Gastroesophageal sphincter (tissue), 4 donors: ENCODE measurements at regions not wholly inside any gene's neighbourhood (a gene's known extent, or its start where the extent isn't known, plus 50 kb on each side); places are given as distances from the start of the nearest gene placed in this dataset.
"Not testable (repeated sequence)": the region's sequence is repeated elsewhere in the genome, so short reads cannot be mapped to it uniquely, and the experiment has no call there.

Experiments used
- ATAC-seq: fragments of 150-250 bp; one replicate; pipeline ENCODE4 v1.9.1; 2016; ENCODE audit warnings: mild to moderate bottlenecking, moderate library complexity
- H3K27ac ChIP-seq, 4 donors: fragments of 200-600 bp; sonication (generic) in 3 of 4; 1 replicate in 3 of 4; 2 replicates in 1 of 4; pipeline ENCODE4 v1.5.1; 2016 to 2019
- H3K27me3 ChIP-seq: fragments of 200-600 bp; sonication (generic); one replicate; pipeline ENCODE4 v1.5.1; 2019
- H3K36me3 ChIP-seq, 2 donors: fragments of 200-600 bp; sonication (generic); one replicate each; pipeline ENCODE4 v1.5.1; 2019; ENCODE audit warnings: control low read depth in 1 of 2
- H3K4me1 ChIP-seq, 3 donors: fragments of 200-600 bp; sonication (generic); 1 replicate in 2 of 3; 2 replicates in 1 of 3; pipeline ENCODE4 v1.5.1; 2016 to 2019; ENCODE audit warnings: control low read depth in 2 of 3
- H3K4me3 ChIP-seq, 2 donors: fragments of 200-600 bp; sonication (generic); one replicate each; pipeline ENCODE4 v1.5.1; 2019; ENCODE audit warnings: mild to moderate bottlenecking in 1 of 2, moderate library complexity in 1 of 2
- H3K9me3 ChIP-seq, 3 donors: fragments of 200-600 bp; sonication (generic); one replicate each; pipeline ENCODE4 v1.5.1; 2017 to 2019; ENCODE audit warnings: control low read depth in 2 of 3
- EP300 ChIP-seq: sonication (generic); formaldehyde crosslinking; IDR thresholded peaks from one replicate; pipeline ENCODE4 v1.6.1; 2017; ENCODE audit warnings: antibody characterized with exemption, mild to moderate bottlenecking
- POLR2A ChIP-seq, 2 donors: fragments of 450-650 bp; IDR thresholded peaks; one replicate each; pipeline ENCODE4 v1.6.1; 2017; ENCODE audit warnings: antibody characterized with exemption in 2 of 2, mild to moderate bottlenecking in 2 of 2, moderate library complexity in 1 of 2
- POLR2AphosphoS5 ChIP-seq: sonication (generic); formaldehyde crosslinking; IDR thresholded peaks from one replicate; pipeline ENCODE4 v1.6.1; 2017; ENCODE audit warnings: antibody characterized with exemption
- WGBS, 2 donors: methylation state at CpG; one replicate each; pipeline ENCODE4 v1.1.5; 2018; ENCODE audit warnings: low coverage in 1 of 2; 5-methylcytosine and 5-hydroxymethylcytosine counted together
- TF ChIP-seq, protein P1 (sequence below), 4 experiments: fragments of 200-600 bp in 2 of 4; fragments of 450-650 bp in 2 of 4; sonication (generic) in 1 of 4; IDR thresholded peaks; one replicate each; pipeline ENCODE4 v1.5.1; 2017 to 2019; ENCODE audit warnings: antibody characterized with exemption in 4 of 4, mild to moderate bottlenecking in 2 of 4, moderate library complexity in 2 of 4

DNA sequence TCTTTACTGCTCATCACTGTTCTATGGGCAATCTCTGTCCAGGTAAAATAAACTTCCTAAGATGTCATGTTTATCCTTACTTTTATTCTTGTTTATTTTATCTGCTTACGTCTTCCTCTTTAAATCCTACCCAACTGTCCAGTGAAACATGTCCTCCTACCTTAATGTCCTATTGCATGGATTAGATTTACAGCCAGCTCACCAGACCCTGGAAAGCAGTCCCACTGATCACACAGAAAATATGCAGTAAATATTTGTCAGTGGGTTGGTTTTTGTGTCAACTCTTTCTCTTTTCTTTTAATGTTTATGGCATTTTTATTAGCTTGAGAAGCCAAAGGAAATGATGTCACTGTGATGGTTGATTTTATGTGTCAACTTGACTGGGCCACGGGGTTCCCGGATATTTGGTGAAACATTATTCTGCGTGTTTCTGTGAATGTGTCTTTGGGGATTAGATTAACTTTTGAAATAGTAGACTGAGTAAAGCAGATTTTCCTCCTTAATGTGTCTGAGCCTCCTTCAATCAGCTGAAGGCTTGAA is 258.3 kb downstream of the SRGAP2C start:
- WGBS, 2 donors, result 50 to 63% methylated on average over 4 of the region's 4 CpGs
- ATAC-seq, result no peak
- H3K4me1 ChIP-seq, result no peaks in the 10 kb centered on the region

GRCh38 chr1:121444096-121444495 is 259.3 kb downstream of the SRGAP2C start:
- Histone ChIP-seq H3K4me1 (no peaks in the 10 kb centered on the region), H3K9me3 (peaks cover 0 to 3% (median 0%) of the 10 kb centered on the region in 3 donors), H3K27me3 (no peaks in the 10 kb centered on the region), H3K36me3 (no peaks in the 10 kb centered on the region), H3K4me3 (no peak overlapping the region), H3K27ac (no peak overlapping the region)
- no peak for ATAC-seq
- TF ChIP-seq POLR2AphosphoS5, result no peak
- no peak for TF ChIP-seq POLR2A (IDR thresholded peaks at IDR 0.05)
- no peak for TF ChIP-seq EP300
- TF ChIP-seq, protein P1, sequence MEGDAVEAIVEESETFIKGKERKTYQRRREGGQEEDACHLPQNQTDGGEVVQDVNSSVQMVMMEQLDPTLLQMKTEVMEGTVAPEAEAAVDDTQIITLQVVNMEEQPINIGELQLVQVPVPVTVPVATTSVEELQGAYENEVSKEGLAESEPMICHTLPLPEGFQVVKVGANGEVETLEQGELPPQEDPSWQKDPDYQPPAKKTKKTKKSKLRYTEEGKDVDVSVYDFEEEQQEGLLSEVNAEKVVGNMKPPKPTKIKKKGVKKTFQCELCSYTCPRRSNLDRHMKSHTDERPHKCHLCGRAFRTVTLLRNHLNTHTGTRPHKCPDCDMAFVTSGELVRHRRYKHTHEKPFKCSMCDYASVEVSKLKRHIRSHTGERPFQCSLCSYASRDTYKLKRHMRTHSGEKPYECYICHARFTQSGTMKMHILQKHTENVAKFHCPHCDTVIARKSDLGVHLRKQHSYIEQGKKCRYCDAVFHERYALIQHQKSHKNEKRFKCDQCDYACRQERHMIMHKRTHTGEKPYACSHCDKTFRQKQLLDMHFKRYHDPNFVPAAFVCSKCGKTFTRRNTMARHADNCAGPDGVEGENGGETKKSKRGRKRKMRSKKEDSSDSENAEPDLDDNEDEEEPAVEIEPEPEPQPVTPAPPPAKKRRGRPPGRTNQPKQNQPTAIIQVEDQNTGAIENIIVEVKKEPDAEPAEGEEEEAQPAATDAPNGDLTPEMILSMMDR (IDR thresholded peaks at IDR 0.05), result no peak

More for the DNA sequence above, 258.3 kb downstream of the SRGAP2C start:
- H3K4me3 ChIP-seq, result no peak overlapping the region
- no peak overlapping the region for H3K27ac ChIP-seq
- no peaks in the 10 kb centered on the region for H3K27me3 ChIP-seq
- H3K9me3 ChIP-seq, result peaks cover 0 to 3% (median 0%) of the 10 kb centered on the region in 3 donors
- H3K36me3 ChIP-seq, result no peaks in the 10 kb centered on the region
- TF ChIP-seq, protein P1 (IDR thresholded peaks at IDR 0.05), result no peak
- TF ChIP-seq POLR2A (IDR thresholded peaks at IDR 0.05), result no peak

- Histone ChIP-seq H3K27me3 (no peaks in the 10 kb centered on the region), H3K4me3 (no peak overlapping the region), H3K36me3 (no peaks in the 10 kb centered on the region), H3K27ac (no peak overlapping the region), H3K9me3 (no peaks in the 10 kb centered on the region), H3K4me1 (no peaks in the 10 kb centered on the region)
- no peak for ATAC-seq
- TF ChIP-seq, protein P1 (IDR thresholded peaks at IDR 0.05), result no peak
- TF ChIP-seq POLR2AphosphoS5, result no peak
- no peak for TF ChIP-seq EP300
- TF ChIP-seq POLR2A (IDR thresholded peaks at IDR 0.05), result no peak
Observed at GRCh38 chr1:121445679-121446078, 260.9 kb downstream of the SRGAP2C start.

- not testable (repeated sequence) for H3K27ac ChIP-seq, H3K4me1 ChIP-seq, H3K9me3 ChIP-seq, ATAC-seq, H3K27me3 ChIP-seq, H3K4me3 ChIP-seq, H3K36me3 ChIP-seq
- WGBS, 2 donors, result 0 to 23% methylated on average over 1 of the region's 1 CpG
- TF ChIP-seq, protein P1 (IDR thresholded peaks at IDR 0.05), result peak in 3 of 4 experiments; percentile 15 to 45 (median 36)
Observed at GRCh38 chr1:121447280-121447923, 262.6 kb downstream of the SRGAP2C start.

- WGBS, 2 donors, result 59 to 80% methylated on average over 2 to 3 of the region's 3 CpGs
- H3K4me1 ChIP-seq, result not testable (repeated sequence)
Observed at GRCh38 chr1:121448064-121448463, 263.3 kb downstream of the SRGAP2C start.

More at GRCh38 chr1:121448064-121448463, 263.3 kb downstream of the SRGAP2C start:
- not testable (repeated sequence) for H3K4me3 ChIP-seq, H3K27me3 ChIP-seq, H3K9me3 ChIP-seq, H3K27ac ChIP-seq, ATAC-seq, H3K36me3 ChIP-seq
